DND-41 (cell line): ENCODE measurements at regions not wholly inside any gene's neighbourhood (a gene's known extent, or its start where the extent isn't known, plus 50 kb on each side); places are given as distances from the start of the nearest gene placed in this dataset.

Experiments used
- ATAC-seq: fragments of 200-7000 bp; cut with Tn5 transposase; 3 replicates; pipeline ENCODE4 v1.9.1; 2021; ENCODE audit warnings: low read depth; ENCODE audit not compliant: insufficient read depth
- DNase-seq: peaks from one replicate; pipeline ENCODE4 v3.0.0-alpha.2; 2020
- H2AFZ ChIP-seq: 2 replicates; pipeline ENCODE4 v1.6.0; 2012; ENCODE audit warnings: low read depth, low read length
- H3K27ac ChIP-seq: 2 replicates; pipeline ENCODE4 v1.5.1; 2012; ENCODE audit warnings: low read length, inconsistent platforms
- H3K27me3 ChIP-seq: fragments of 200-600 bp; sonication (generic); 2 replicates; pipeline ENCODE4 v1.6.0; 2012; ENCODE audit warnings: low read length, mild to moderate bottlenecking, inconsistent platforms; ENCODE audit not compliant: insufficient read depth, poor library complexity
- H3K36me3 ChIP-seq: 2 replicates; pipeline ENCODE4 v1.5.1; 2012; ENCODE audit warnings: low read length, inconsistent platforms; ENCODE audit not compliant: insufficient read depth
- H3K4me1 ChIP-seq: 2 replicates; pipeline ENCODE4 v1.5.1; 2012; ENCODE audit warnings: mild to moderate bottlenecking, low read length; ENCODE audit not compliant: insufficient read depth
- H3K4me2 ChIP-seq: 2 replicates; pipeline ENCODE4 v1.6.0; 2012; ENCODE audit warnings: mild to moderate bottlenecking, moderate library complexity, low read length, inconsistent platforms; ENCODE audit not compliant: insufficient read depth
- H3K4me3 ChIP-seq, 2 experiments: fragments of 200-600 bp in 1 of 2; shearing (Covaris generic) in 1 of 2; 2 replicates each; pipeline ENCODE4 v1.5.1; 2012 to 2016; ENCODE audit warnings: inconsistent platforms in 2 of 2, low read length in 2 of 2, mild to moderate bottlenecking in 2 of 2, low read depth in 1 of 2, moderate library complexity in 1 of 2
- H3K79me2 ChIP-seq: 2 replicates; pipeline ENCODE4 v1.6.0; 2012; ENCODE audit warnings: low read length, inconsistent platforms; ENCODE audit not compliant: insufficient read depth
- H3K9ac ChIP-seq: 2 replicates; pipeline ENCODE4 v1.6.0; 2012; ENCODE audit warnings: low read depth, mild to moderate bottlenecking, inconsistent platforms, low read length, moderate library complexity
- H3K9me3 ChIP-seq: 2 replicates; pipeline ENCODE4 v1.5.1; 2012; ENCODE audit warnings: low read length, moderate library complexity, mild to moderate bottlenecking, inconsistent platforms; ENCODE audit not compliant: insufficient read depth, severe bottlenecking
- H4K20me1 ChIP-seq: 2 replicates; pipeline ENCODE4 v1.6.0; 2012; ENCODE audit warnings: low read length; ENCODE audit not compliant: insufficient read depth
- CTCF ChIP-seq: IDR thresholded peaks from 2 replicates; pipeline ENCODE4 v1.5.1; 2012; ENCODE audit warnings: borderline replicate concordance, low read length, moderate library complexity, mild to moderate bottlenecking; ENCODE audit not compliant: poor library complexity, severe bottlenecking; ENCODE audit errors: extremely low read depth
- EZH2 ChIP-seq: IDR thresholded peaks from 3 replicates; pipeline ENCODE4 v1.6.1; 2012; ENCODE audit warnings: borderline replicate concordance, low read depth, mild to moderate bottlenecking, moderate library complexity, low read length, inconsistent platforms; ENCODE audit not compliant: severe bottlenecking

GRCh38 chr17:72594248-72594647, 473.4 kb downstream of the SOX9 start:
- Histone ChIP-seq H3K36me3 (no peaks in the 10 kb centered on the region), H2AFZ (no peak overlapping the region), H4K20me1 (no peaks in the 10 kb centered on the region), H3K27ac (no peak overlapping the region), H3K4me2 (no peak overlapping the region), H3K79me2 (no peaks in the 10 kb centered on the region), H3K4me1 (no peaks in the 10 kb centered on the region), H3K27me3 (no peaks in the 10 kb centered on the region), H3K9me3 (no peaks in the 10 kb centered on the region), H3K9ac (no peak overlapping the region), H3K4me3 (no peak overlapping the region)
- ATAC-seq (no peak), DNase-seq (no peak)
- TF ChIP-seq CTCF (no peak), EZH2 (no peak)
